ENCODE measurements at regions not wholly inside any gene's neighbourhood (a gene's known extent, or its start where the extent isn't known, plus 50 kb on each side); places are given as distances from the start of the nearest gene placed in this dataset.
A peak's percentile ranks its signal among the peaks of the same experiment; 100 is the strongest.

- no peaks in the 10 kb centered on the region for H3K36me3 ChIP-seq
- H3K27me3 ChIP-seq (replicated peaks) = no peaks in the 10 kb centered on the region; the same call in 1 of the 2 replicates
- H3K4me3 ChIP-seq = no peak overlapping the region
- no peak overlapping the region for H3K27ac ChIP-seq
- DNase-seq (ENCODE audit: low read depth in 1 of 2, low spot score in 2 of 2) = peak in 1 of 2 experiments; percentile 15
- no peaks in the 10 kb centered on the region for H3K9me3 ChIP-seq (replicated peaks)
- H3K4me1 ChIP-seq (replicated peaks) = no peaks in the 10 kb centered on the region
Measured at GRCh38 chr3:195005251-195005620, 265.7 kb downstream of the XXYLT1 start.

- DNase-seq (ENCODE audit: low read depth in 1 of 2, low spot score in 2 of 2) = no peak
- Histone ChIP-seq H3K4me3 (no peak overlapping the region), H3K27me3 (replicated peaks) (no peaks in the 10 kb centered on the region; the same call in 1 of the 2 replicates), H3K4me1 (replicated peaks) (no peaks in the 10 kb centered on the region), H3K9me3 (replicated peaks) (no peaks in the 10 kb centered on the region), H3K27ac (no peak overlapping the region), H3K36me3 (no peaks in the 10 kb centered on the region)
Measured at GRCh38 chr3:195005759-195006510, 265.0 kb downstream of the XXYLT1 start.

- Histone ChIP-seq H3K27me3 (replicated peaks) (no peaks in the 10 kb centered on the region; the same call in 1 of the 2 replicates), H3K4me3 (no peak overlapping the region), H3K27ac (no peak overlapping the region), H3K36me3 (no peaks in the 10 kb centered on the region), H3K4me1 (replicated peaks) (no peaks in the 10 kb centered on the region), H3K9me3 (replicated peaks) (no peaks in the 10 kb centered on the region)
- no peak for DNase-seq (ENCODE audit: low read depth in 1 of 2, low spot score in 2 of 2)
Measured at GRCh38 chr3:195007151-195007550, 263.8 kb downstream of the XXYLT1 start.

GRCh38 chr3:195007766-195008165, 263.2 kb downstream of the XXYLT1 start:
- Histone ChIP-seq H3K27ac (no peak overlapping the region), H3K27me3 (replicated peaks) (no peaks in the 10 kb centered on the region; the same call in 1 of the 2 replicates), H3K36me3 (no peaks in the 10 kb centered on the region), H3K9me3 (replicated peaks) (no peaks in the 10 kb centered on the region), H3K4me1 (replicated peaks) (no peaks in the 10 kb centered on the region), H3K4me3 (no peak overlapping the region)
- no peak for DNase-seq (ENCODE audit: low read depth in 1 of 2, low spot score in 2 of 2)

GRCh38 chr3:195008816-195009215, 262.1 kb downstream of the XXYLT1 start:
- no peak overlapping the region for H3K27ac ChIP-seq
- no peaks in the 10 kb centered on the region for H3K36me3 ChIP-seq
- H3K4me1 ChIP-seq (replicated peaks) = no peaks in the 10 kb centered on the region
- H3K9me3 ChIP-seq (replicated peaks) = no peaks in the 10 kb centered on the region
- no peak for DNase-seq (ENCODE audit: low read depth in 1 of 2, low spot score in 2 of 2)
- H3K27me3 ChIP-seq (replicated peaks) = no peaks in the 10 kb centered on the region; the same call in 1 of the 2 replicates
- H3K4me3 ChIP-seq = no peak overlapping the region

GRCh38 chr3:195009616-195010015, 261.3 kb downstream of the XXYLT1 start:
- no peaks in the 10 kb centered on the region; the same call in 1 of the 2 replicates for H3K27me3 ChIP-seq (replicated peaks)
- H3K36me3 ChIP-seq = no peaks in the 10 kb centered on the region
- no peak for DNase-seq (ENCODE audit: low read depth in 1 of 2, low spot score in 2 of 2)
- no peak overlapping the region for H3K4me3 ChIP-seq
- no peaks in the 10 kb centered on the region for H3K4me1 ChIP-seq (replicated peaks)
- H3K9me3 ChIP-seq (replicated peaks) = no peaks in the 10 kb centered on the region
- H3K27ac ChIP-seq = no peak overlapping the region

- Histone ChIP-seq H3K4me1 (replicated peaks) (peaks cover 6% of the 10 kb centered on the region), H3K4me3 (no peak overlapping the region), H3K9me3 (replicated peaks) (no peaks in the 10 kb centered on the region), H3K27me3 (replicated peaks) (no peaks in the 10 kb centered on the region; the same call in 1 of the 2 replicates), H3K36me3 (no peaks in the 10 kb centered on the region), H3K27ac (no peak overlapping the region)
- no peak for DNase-seq (ENCODE audit: low read depth in 1 of 2, low spot score in 2 of 2)
Measured at GRCh38 chr3:195010551-195011100, 260.3 kb downstream of the XXYLT1 start.

- H3K36me3 ChIP-seq = no peaks in the 10 kb centered on the region
- DNase-seq (ENCODE audit: low read depth in 1 of 2, low spot score in 2 of 2) = no peak
- H3K4me1 ChIP-seq (replicated peaks) = peaks cover 6% of the 10 kb centered on the region
- no peaks in the 10 kb centered on the region for H3K9me3 ChIP-seq (replicated peaks)
- no peak overlapping the region for H3K4me3 ChIP-seq
- H3K27ac ChIP-seq = no peak overlapping the region
- no peaks in the 10 kb centered on the region; the same call in 1 of the 2 replicates for H3K27me3 ChIP-seq (replicated peaks)
Measured at GRCh38 chr3:195011231-195011834, 259.6 kb downstream of the XXYLT1 start.

GRCh38 chr3:195012100-195012499, 258.9 kb downstream of the XXYLT1 start:
- no peak for DNase-seq (ENCODE audit: low read depth in 1 of 2, low spot score in 2 of 2)
- Histone ChIP-seq H3K27me3 (replicated peaks) (no peaks in the 10 kb centered on the region; the same call in 1 of the 2 replicates), H3K4me3 (no peak overlapping the region), H3K36me3 (no peaks in the 10 kb centered on the region), H3K27ac (no peak overlapping the region), H3K4me1 (replicated peaks) (peaks cover 6% of the 10 kb centered on the region), H3K9me3 (replicated peaks) (no peaks in the 10 kb centered on the region)

- DNase-seq (ENCODE audit: low read depth in 1 of 2, low spot score in 2 of 2) = no peak
- no peaks in the 10 kb centered on the region for H3K36me3 ChIP-seq
- H3K27ac ChIP-seq = no peak overlapping the region
- peaks cover 6% of the 10 kb centered on the region for H3K4me1 ChIP-seq (replicated peaks)
- H3K9me3 ChIP-seq (replicated peaks) = no peaks in the 10 kb centered on the region
- no peaks in the 10 kb centered on the region; the same call in 1 of the 2 replicates for H3K27me3 ChIP-seq (replicated peaks)
- no peak overlapping the region for H3K4me3 ChIP-seq
Measured at GRCh38 chr3:195012571-195012970, 258.4 kb downstream of the XXYLT1 start.

GRCh38 chr3:195013411-195014361, 257.3 kb downstream of the XXYLT1 start:
- no peak for DNase-seq (ENCODE audit: low read depth in 1 of 2, low spot score in 2 of 2)
- Histone ChIP-seq H3K9me3 (replicated peaks) (no peaks in the 10 kb centered on the region), H3K4me1 (replicated peaks) (peaks cover 6% of the 10 kb centered on the region), H3K27me3 (replicated peaks) (peaks cover 3% of the 10 kb centered on the region; the same call in 1 of the 2 replicates), H3K4me3 (no peak overlapping the region), H3K27ac (no peak overlapping the region), H3K36me3 (no peaks in the 10 kb centered on the region)

GRCh38 chr3:195015021-195015420, 255.9 kb downstream of the XXYLT1 start:
- Histone ChIP-seq H3K4me1 (replicated peaks) (peaks cover 6% of the 10 kb centered on the region), H3K27ac (no peak overlapping the region), H3K27me3 (replicated peaks) (peaks cover 4% of the 10 kb centered on the region; the same call in 1 of the 2 replicates), H3K9me3 (replicated peaks) (no peaks in the 10 kb centered on the region), H3K36me3 (no peaks in the 10 kb centered on the region), H3K4me3 (no peak overlapping the region)
- DNase-seq (ENCODE audit: low read depth in 1 of 2, low spot score in 2 of 2) = peak in 1 of 2 experiments; percentile 14

- Histone ChIP-seq H3K4me1 (replicated peaks) (peaks cover 6% of the 10 kb centered on the region), H3K4me3 (no peak overlapping the region), H3K9me3 (replicated peaks) (no peaks in the 10 kb centered on the region), H3K27ac (no peak overlapping the region), H3K36me3 (no peaks in the 10 kb centered on the region), H3K27me3 (replicated peaks) (peaks cover 4% of the 10 kb centered on the region; the same call in 1 of the 2 replicates)
- DNase-seq (ENCODE audit: low read depth in 1 of 2, low spot score in 2 of 2) = no peak
Measured at GRCh38 chr3:195017151-195017550, 253.8 kb downstream of the XXYLT1 start.

All from SJSA1 (cell line).